PC-3 (cell line): ENCODE measurements at regions not wholly inside any gene's neighbourhood (a gene's known extent, or its start where the extent isn't known, plus 50 kb on each side); places are given as distances from the start of the nearest gene placed in this dataset.

Experiments
- ATAC-seq: fragments of 200-7000 bp; cut with Tn5 transposase; 2 replicates; pipeline ENCODE4 v1.9.1; 2020; ENCODE audit warnings: mild to moderate bottlenecking, moderate library complexity
- BruUV-seq: library from RNA; stranded (reverse); fragments of 400-500 nt; replicated peaks from 2 replicates; lab custom pipeline; 2021; lab: Mats Ljungman, UMichigan
- CTCF ChIA-PET: fragments of 300-600 bp; sonication (Branson Sonifier 250); formaldehyde crosslinking; loops from one replicate; lab custom pipeline; 2022; ENCODE audit warnings: antibody characterized with exemption; lab: Charles Lee
- POLR2A ChIA-PET: fragments of 300-600 bp; sonication (Branson Sonifier 250); formaldehyde crosslinking; loops from one replicate; lab custom pipeline; 2022; ENCODE audit warnings: antibody characterized with exemption; ENCODE audit not compliant: unreplicated experiment; lab: Charles Lee
- DNase-seq: peaks from one replicate; pipeline ENCODE4 v3.0.0-alpha.2; 2015
- H2AFZ ChIP-seq: fragments of 300-600 bp; sonication (generic); 2 replicates; pipeline ENCODE4 v1.6.0; 2016; ENCODE audit warnings: antibody characterized with exemption, low read length
- H3F3A ChIP-seq: fragments of 300-600 bp; sonication (generic); one replicate; pipeline ENCODE4 v1.6.0; 2017; ENCODE audit warnings: antibody characterized with exemption, low read length, control low read depth, mild to moderate bottlenecking; ENCODE audit not compliant: unreplicated experiment
- H3K27ac ChIP-seq: fragments of 300-600 bp; sonication (generic); 2 replicates; pipeline ENCODE4 v1.5.1; 2016; ENCODE audit warnings: mild to moderate bottlenecking, low read length
- H3K27me3 ChIP-seq: fragments of 300-600 bp; sonication (generic); 2 replicates; pipeline ENCODE4 v1.6.1; 2016; ENCODE audit warnings: low read length, mixed read lengths
- H3K36me3 ChIP-seq: fragments of 300-600 bp; sonication (generic); 2 replicates; pipeline ENCODE4 v1.6.1; 2016; ENCODE audit warnings: low read depth, mixed run types, low read length, mixed read lengths
- H3K4me1 ChIP-seq: fragments of 300-600 bp; sonication (generic); 2 replicates; pipeline ENCODE4 v1.5.1; 2016; ENCODE audit warnings: low read length; ENCODE audit not compliant: insufficient read depth
- H3K4me2 ChIP-seq: fragments of 300-600 bp; sonication (generic); 2 replicates; pipeline ENCODE4 v1.6.0; 2016; ENCODE audit warnings: low read length
- H3K4me3 ChIP-seq: fragments of 300-600 bp; sonication (generic); 2 replicates; pipeline ENCODE4 v1.5.1; 2016; ENCODE audit warnings: mild to moderate bottlenecking, low read length, mixed read lengths
- H3K79me2 ChIP-seq: fragments of 300-600 bp; sonication (generic); 2 replicates; pipeline ENCODE4 v1.6.1; 2017; ENCODE audit warnings: low read length, mixed read lengths
- H3K9ac ChIP-seq: fragments of 300-600 bp; sonication (generic); 2 replicates; pipeline ENCODE4 v1.6.0; 2016; ENCODE audit warnings: mild to moderate bottlenecking, low read length
- H3K9me2 ChIP-seq: fragments of 300-600 bp; sonication (generic); replicated peaks from 2 replicates; pipeline ENCODE4 v1.6.1; 2016; ENCODE audit warnings: mixed run types, low read length, mixed read lengths
- H3K9me3 ChIP-seq: fragments of 300-600 bp; sonication (generic); 2 replicates; pipeline ENCODE4 v1.6.1; 2016; ENCODE audit warnings: low read length, mixed read lengths
- H4K20me1 ChIP-seq: fragments of 300-600 bp; sonication (generic); 2 replicates; pipeline ENCODE4 v1.6.1; 2016; ENCODE audit warnings: low read length, mixed read lengths
- EZH2 ChIP-seq: fragments of 300-600 bp; sonication (generic); IDR thresholded peaks from one replicate; pipeline ENCODE4 v1.6.1; 2017; ENCODE audit warnings: antibody characterized with exemption, mild to moderate bottlenecking, low read length; ENCODE audit not compliant: unreplicated experiment
- EZH2phosphoT487 ChIP-seq: fragments of 300-600 bp; sonication (generic); IDR thresholded peaks from 2 replicates; pipeline ENCODE4 v1.6.1; 2018; ENCODE audit warnings: mild to moderate bottlenecking, antibody characterized with exemption, low read length, borderline replicate concordance
- intact Hi-C: fragments of 100-400 bp; cut with micrococcal nuclease; formaldehyde crosslinking; loops from 2 replicates; pipeline ENCODE4 v1.9.0; 2023
- TF ChIP-seq, protein P1 (sequence below): fragments of 300-600 bp; sonication (generic); conservative IDR thresholded peaks from 2 replicates; pipeline ENCODE4 v1.5.1; 2017; ENCODE audit warnings: antibody characterized with exemption, low read depth, mild to moderate bottlenecking, low read length

DNA sequence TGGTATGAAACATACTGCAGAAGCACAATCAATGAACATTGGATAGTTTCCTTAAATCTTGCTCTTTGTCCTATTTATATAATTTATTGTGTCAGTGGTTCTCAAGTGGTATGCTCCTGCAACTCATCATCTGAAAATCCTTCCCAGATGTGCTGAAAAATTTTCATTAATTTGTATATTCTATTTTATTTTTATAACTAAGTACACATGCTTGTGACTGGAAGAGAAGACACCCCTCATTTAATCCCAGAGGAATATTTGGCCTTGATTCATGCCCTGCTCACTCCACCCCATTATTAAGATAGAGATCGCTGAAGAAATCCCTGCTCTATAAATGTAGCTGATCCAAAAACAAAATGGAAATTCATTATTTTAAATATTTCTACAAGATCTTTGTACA, 870.5 kb upstream of the CXADR start:
- Histone ChIP-seq H3K9me3 (peaks cover 6% of the 10 kb centered on the region; the same call in 1 of the 2 replicates), H3K4me3 (no peak overlapping the region), H3K27ac (no peak overlapping the region), H3K9ac (no peak overlapping the region), H3K36me3 (no peaks in the 10 kb centered on the region), H3F3A (no peaks in the 10 kb centered on the region), H3K27me3 (no peaks in the 10 kb centered on the region), H3K4me1 (no peaks in the 10 kb centered on the region), H2AFZ (no peak overlapping the region), H3K79me2 (no peaks in the 10 kb centered on the region), H4K20me1 (no peaks in the 10 kb centered on the region), H3K4me2 (no peak overlapping the region), H3K9me2 (no peaks in the 10 kb centered on the region)
- DNase-seq (no peak), ATAC-seq (no peak)
- POLR2A ChIA-PET: no interaction called here
- no TSS peak for BruUV-seq
- CTCF ChIA-PET: no interaction called here
- TF ChIP-seq EZH2 (no peak), EZH2phosphoT487 (no peak)
- TF ChIP-seq, protein P1, sequence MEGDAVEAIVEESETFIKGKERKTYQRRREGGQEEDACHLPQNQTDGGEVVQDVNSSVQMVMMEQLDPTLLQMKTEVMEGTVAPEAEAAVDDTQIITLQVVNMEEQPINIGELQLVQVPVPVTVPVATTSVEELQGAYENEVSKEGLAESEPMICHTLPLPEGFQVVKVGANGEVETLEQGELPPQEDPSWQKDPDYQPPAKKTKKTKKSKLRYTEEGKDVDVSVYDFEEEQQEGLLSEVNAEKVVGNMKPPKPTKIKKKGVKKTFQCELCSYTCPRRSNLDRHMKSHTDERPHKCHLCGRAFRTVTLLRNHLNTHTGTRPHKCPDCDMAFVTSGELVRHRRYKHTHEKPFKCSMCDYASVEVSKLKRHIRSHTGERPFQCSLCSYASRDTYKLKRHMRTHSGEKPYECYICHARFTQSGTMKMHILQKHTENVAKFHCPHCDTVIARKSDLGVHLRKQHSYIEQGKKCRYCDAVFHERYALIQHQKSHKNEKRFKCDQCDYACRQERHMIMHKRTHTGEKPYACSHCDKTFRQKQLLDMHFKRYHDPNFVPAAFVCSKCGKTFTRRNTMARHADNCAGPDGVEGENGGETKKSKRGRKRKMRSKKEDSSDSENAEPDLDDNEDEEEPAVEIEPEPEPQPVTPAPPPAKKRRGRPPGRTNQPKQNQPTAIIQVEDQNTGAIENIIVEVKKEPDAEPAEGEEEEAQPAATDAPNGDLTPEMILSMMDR: no peak
- intact Hi-C loops: no loop called here

DNA sequence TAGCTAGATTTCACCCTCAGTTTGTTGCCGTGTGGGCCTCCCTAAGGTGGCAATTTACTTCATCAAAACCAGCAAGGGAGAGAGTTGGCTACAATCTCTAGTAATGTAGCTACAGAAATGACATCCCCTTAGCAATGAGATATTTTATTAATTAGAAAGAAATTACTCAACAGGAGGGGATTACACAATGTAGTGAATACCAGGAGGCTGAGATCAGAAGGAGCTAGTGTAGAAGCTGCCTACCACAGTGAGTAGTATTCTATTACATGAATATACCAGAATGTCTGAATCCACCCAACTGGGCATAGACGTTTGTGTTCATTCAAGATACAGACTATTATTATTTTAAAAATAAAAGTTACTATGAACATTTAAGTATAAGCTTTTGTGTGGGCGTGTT, 868.2 kb upstream of the CXADR start:
- Histone ChIP-seq H3F3A (no peaks in the 10 kb centered on the region), H3K4me3 (no peak overlapping the region), H3K9me2 (no peaks in the 10 kb centered on the region), H3K79me2 (no peaks in the 10 kb centered on the region), H3K4me1 (no peaks in the 10 kb centered on the region), H3K4me2 (no peak overlapping the region), H2AFZ (no peak overlapping the region), H3K36me3 (no peaks in the 10 kb centered on the region), H3K9me3 (peaks cover 4% of the 10 kb centered on the region; the same call in 1 of the 2 replicates), H3K27ac (no peak overlapping the region), H4K20me1 (no peaks in the 10 kb centered on the region), H3K27me3 (0 out of 2 replicates have a peak, but pooled peaks cover 4% of the 10 kb centered on the region), H3K9ac (no peak overlapping the region)
- no peak for TF ChIP-seq EZH2phosphoT487
- TF ChIP-seq EZH2: no peak
- TF ChIP-seq, protein P1: no peak
- no TSS peak for BruUV-seq
- DNase-seq (no peak), ATAC-seq (no peak)
- POLR2A ChIA-PET: no interaction called here
- CTCF ChIA-PET: no interaction called here
- intact Hi-C loops: no loop called here

DNA sequence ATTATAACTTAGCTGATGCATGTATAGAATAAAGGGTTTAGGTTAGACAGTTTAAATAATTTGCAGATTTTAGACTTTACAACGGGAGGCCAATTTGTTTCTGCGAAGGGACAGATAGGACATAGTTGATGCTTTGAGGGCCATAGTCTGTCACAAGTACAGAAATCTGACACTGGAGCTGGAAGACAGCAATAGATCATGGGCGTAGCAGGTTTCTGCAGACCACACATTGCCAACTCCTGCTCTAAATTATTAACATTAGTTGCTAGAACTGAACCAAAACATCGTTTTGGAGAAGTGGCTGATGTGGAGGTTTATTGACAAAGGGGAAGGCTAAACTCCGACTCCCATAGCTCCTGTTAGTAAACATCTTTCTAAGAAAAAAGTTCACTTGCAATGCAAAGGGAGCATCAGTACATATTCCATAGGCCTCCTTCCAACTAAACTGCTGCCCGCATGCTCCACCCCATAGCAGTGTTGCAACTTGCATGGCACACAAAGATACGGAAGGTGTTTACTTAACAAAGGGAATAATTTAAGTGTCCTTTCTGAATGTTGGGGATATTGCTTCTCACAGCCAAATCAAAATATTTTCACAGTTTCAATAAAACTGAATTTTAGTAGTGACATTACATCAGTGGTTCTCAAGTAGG, 862.0 kb upstream of the CXADR start:
- Histone ChIP-seq H2AFZ (no peak overlapping the region), H3K79me2 (no peaks in the 10 kb centered on the region), H3K9me3 (no peaks in the 10 kb centered on the region), H3K27ac (no peak overlapping the region), H3K9me2 (no peaks in the 10 kb centered on the region), H3K4me3 (no peak overlapping the region), H3K9ac (no peak overlapping the region), H3K36me3 (no peaks in the 10 kb centered on the region), H3K4me1 (no peaks in the 10 kb centered on the region), H3F3A (no peaks in the 10 kb centered on the region), H3K27me3 (0 out of 2 replicates have a peak, but pooled peaks cover 4% of the 10 kb centered on the region), H3K4me2 (no peak overlapping the region), H4K20me1 (no peaks in the 10 kb centered on the region)
- no peak for DNase-seq
- ChIA-PET CTCF (no interaction called here), POLR2A (no interaction called here)
- intact Hi-C loops: no loop called here
- ATAC-seq: no peak
- TF ChIP-seq, protein P1: no peak
- BruUV-seq: no TSS peak
